Ovary (tissue), 3 donors: ENCODE measurements at regions not wholly inside any gene's neighbourhood (a gene's known extent, or its start where the extent isn't known, plus 50 kb on each side); places are given as distances from the start of the nearest gene placed in this dataset.

Experiments
- EP300 ChIP-seq: sonication (generic); formaldehyde crosslinking; IDR thresholded peaks from one replicate; pipeline ENCODE4 v1.6.1; 2017; ENCODE audit warnings: antibody characterized with exemption
- POLR2A ChIP-seq: fragments of 450-650 bp; IDR thresholded peaks from one replicate; pipeline ENCODE4 v1.6.1; 2017; ENCODE audit warnings: antibody characterized with exemption, mild to moderate bottlenecking, moderate library complexity
- TF ChIP-seq, protein P1 (sequence below), 3 donors: fragments of 450-650 bp in 2 of 3; fragments of 200-600 bp in 1 of 3; IDR thresholded peaks; one replicate each; pipeline versions ENCODE4 v1.5.1 to v1.8.0; 2016 to 2022; ENCODE audit warnings: antibody characterized with exemption in 3 of 3, mild to moderate bottlenecking in 1 of 3
- donor health status: DM: no; HTN: no; CAD: no.

DNA sequence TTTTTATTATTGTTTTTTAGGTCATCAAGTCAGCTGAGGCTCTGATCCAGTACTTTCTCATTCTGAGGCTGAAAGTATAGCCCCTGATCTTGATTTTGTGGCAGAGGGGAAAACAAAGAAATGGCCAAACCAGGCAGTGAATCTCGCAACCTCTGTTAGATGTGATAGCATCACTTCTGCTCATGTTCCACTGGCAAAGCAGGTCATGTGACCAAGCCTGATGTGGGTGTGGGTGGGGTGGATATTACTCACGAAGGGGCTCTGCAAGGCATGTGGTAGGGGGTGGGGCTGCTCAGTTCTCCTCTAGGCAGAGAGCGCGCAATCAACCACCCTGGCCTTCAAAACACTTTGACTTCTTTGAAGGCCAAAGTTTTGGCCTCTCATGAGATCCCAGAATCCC is 254.2 kb downstream of the MYCN start:
- TF ChIP-seq, protein P1, sequence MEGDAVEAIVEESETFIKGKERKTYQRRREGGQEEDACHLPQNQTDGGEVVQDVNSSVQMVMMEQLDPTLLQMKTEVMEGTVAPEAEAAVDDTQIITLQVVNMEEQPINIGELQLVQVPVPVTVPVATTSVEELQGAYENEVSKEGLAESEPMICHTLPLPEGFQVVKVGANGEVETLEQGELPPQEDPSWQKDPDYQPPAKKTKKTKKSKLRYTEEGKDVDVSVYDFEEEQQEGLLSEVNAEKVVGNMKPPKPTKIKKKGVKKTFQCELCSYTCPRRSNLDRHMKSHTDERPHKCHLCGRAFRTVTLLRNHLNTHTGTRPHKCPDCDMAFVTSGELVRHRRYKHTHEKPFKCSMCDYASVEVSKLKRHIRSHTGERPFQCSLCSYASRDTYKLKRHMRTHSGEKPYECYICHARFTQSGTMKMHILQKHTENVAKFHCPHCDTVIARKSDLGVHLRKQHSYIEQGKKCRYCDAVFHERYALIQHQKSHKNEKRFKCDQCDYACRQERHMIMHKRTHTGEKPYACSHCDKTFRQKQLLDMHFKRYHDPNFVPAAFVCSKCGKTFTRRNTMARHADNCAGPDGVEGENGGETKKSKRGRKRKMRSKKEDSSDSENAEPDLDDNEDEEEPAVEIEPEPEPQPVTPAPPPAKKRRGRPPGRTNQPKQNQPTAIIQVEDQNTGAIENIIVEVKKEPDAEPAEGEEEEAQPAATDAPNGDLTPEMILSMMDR (IDR thresholded peaks at IDR 0.05), result no peak
- no peak for TF ChIP-seq POLR2A
- no peak for TF ChIP-seq EP300
